Esophagus squamous epithelium (tissue), 5 donors: ENCODE measurements at regions not wholly inside any gene's neighbourhood (a gene's known extent, or its start where the extent isn't known, plus 50 kb on each side); places are given as distances from the start of the nearest gene placed in this dataset.

ENCODE experiments used
- DNase-seq: peaks from one replicate; lab custom pipeline; 2025; lab: John Stamatoyannopoulos, UW
- H3K27ac ChIP-seq, 4 donors: fragments of 200-600 bp; sonication (generic); one replicate each; pipeline ENCODE4 v1.5.1; 2016 to 2019; ENCODE audit warnings: mild to moderate bottlenecking in 1 of 4
- H3K27me3 ChIP-seq, 4 donors: fragments of 200-600 bp; sonication (generic); 1 replicate in 3 of 4; 2 replicates in 1 of 4; pipeline versions ENCODE4 v1.5.1 to v1.6.0; 2017 to 2021; ENCODE audit warnings: antibody characterized with exemption in 1 of 4
- H3K36me3 ChIP-seq, 3 donors: fragments of 200-600 bp; sonication (generic); one replicate each; pipeline ENCODE4 v1.5.1; 2016 to 2019
- H3K4me1 ChIP-seq, 3 donors: fragments of 200-600 bp; sonication (generic); one replicate each; pipeline ENCODE4 v1.5.1; 2017 to 2019
- H3K4me3 ChIP-seq, 4 donors: fragments of 200-600 bp; sonication (generic); 1 replicate in 3 of 4; 2 replicates in 1 of 4; pipeline ENCODE4 v1.5.1; 2016 to 2019; ENCODE audit warnings: mild to moderate bottlenecking in 2 of 4, moderate library complexity in 1 of 4
- H3K9me3 ChIP-seq, 3 donors: fragments of 200-600 bp; sonication (generic); one replicate each; pipeline ENCODE4 v1.5.1; 2016 to 2019
- POLR2A ChIP-seq, 4 donors: fragments of 450-650 bp; IDR thresholded peaks; one replicate each; pipeline ENCODE4 v1.6.1; 2017; ENCODE audit warnings: antibody characterized with exemption in 4 of 4, mild to moderate bottlenecking in 4 of 4, moderate library complexity in 3 of 4
- WGBS, 2 donors: methylation state at CpG; one replicate each; pipeline ENCODE4 v1.1.5; 2018; 5-methylcytosine and 5-hydroxymethylcytosine counted together
- intact Hi-C: fragments of 100-400 bp; cut with DNase I; formaldehyde crosslinking; loops from one replicate; pipeline ENCODE4 v1.15.0; 2022
- TF ChIP-seq, protein P1 (sequence below), 6 experiments: fragments of 450-650 bp in 4 of 6; fragments of 200-600 bp in 2 of 6; sonication (generic) in 2 of 6; IDR thresholded peaks; one replicate each; pipeline ENCODE4 v1.5.1; 2016 to 2019; ENCODE audit warnings: antibody characterized with exemption in 6 of 6, mild to moderate bottlenecking in 4 of 6, moderate library complexity in 4 of 6
- donor health status: DM: yes; HTN: yes; CAD: no.

DNA sequence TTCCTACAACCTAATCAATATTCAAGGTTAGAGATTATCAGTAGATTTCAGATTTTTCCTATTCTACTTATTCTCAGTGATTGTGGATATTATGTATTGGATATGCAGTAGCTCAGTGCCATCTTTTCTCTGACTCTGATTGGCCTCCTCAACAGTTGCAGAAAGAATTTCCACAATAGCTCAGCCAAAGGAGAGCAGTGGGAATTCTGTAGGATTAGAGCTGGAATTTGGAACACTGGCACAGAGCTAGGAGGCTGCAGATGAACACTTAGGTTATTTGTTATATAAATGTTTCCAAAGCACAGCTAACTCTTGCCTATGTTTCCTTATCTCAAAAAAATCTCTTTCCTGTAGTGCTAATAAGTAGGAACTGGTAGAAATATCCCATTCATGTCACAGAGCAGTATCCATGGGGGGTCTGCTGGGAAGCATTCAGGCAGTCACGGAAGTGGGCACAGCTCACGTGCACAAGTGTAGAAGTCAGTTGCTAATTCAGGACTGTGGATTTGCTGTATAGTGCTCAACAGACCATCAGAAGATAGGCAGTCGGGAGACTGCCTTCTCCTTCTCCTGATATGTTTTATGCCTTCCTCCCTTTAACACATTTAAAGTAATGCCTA lies 116.2 kb upstream of the TMEM260 start:
- Histone ChIP-seq H3K4me3 (no peak overlapping the region), H3K27ac (no peak overlapping the region), H3K36me3 (no peaks in the 10 kb centered on the region), H3K27me3 (no peaks in the 10 kb centered on the region), H3K9me3 (no peaks in the 10 kb centered on the region), H3K4me1 (no peaks in the 10 kb centered on the region)
- DNase-seq, result no peak
- WGBS, 2 donors, result 68 to 79% methylated on average over 3 of the region's 3 CpGs
- TF ChIP-seq POLR2A (IDR thresholded peaks at IDR 0.05), result no peak
- TF ChIP-seq, protein P1, sequence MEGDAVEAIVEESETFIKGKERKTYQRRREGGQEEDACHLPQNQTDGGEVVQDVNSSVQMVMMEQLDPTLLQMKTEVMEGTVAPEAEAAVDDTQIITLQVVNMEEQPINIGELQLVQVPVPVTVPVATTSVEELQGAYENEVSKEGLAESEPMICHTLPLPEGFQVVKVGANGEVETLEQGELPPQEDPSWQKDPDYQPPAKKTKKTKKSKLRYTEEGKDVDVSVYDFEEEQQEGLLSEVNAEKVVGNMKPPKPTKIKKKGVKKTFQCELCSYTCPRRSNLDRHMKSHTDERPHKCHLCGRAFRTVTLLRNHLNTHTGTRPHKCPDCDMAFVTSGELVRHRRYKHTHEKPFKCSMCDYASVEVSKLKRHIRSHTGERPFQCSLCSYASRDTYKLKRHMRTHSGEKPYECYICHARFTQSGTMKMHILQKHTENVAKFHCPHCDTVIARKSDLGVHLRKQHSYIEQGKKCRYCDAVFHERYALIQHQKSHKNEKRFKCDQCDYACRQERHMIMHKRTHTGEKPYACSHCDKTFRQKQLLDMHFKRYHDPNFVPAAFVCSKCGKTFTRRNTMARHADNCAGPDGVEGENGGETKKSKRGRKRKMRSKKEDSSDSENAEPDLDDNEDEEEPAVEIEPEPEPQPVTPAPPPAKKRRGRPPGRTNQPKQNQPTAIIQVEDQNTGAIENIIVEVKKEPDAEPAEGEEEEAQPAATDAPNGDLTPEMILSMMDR (IDR thresholded peaks at IDR 0.05), result no peak
- intact Hi-C loops, result no loop called here

DNA sequence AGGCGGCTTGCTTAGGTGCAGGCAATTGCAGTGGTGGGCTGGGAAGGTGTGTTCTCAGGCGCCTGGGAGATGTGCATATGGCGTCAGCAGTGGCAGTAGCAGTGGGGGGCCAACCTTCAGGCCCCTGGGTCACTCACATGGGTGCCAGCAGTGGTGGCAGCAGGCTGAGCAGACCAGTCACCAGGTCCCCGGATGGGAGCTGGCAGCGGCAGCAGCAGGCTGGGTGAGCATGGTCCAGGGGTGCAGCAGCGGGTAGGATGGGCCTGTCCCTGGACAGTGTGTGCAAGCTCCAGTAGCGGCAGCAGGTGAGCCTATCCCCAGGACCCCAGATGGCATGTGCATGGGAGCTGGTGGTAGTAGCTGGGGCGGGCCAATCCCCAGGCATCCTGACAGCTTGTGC lies 108.5 kb upstream of the TMEM260 start:
- intact Hi-C loops, result loop anchor here (10.0 kb wide), 2 partner anchors 766 to 1026 kb away; partner anchors contain the start of gene TBPL2
- 76 to 94% methylated on average over 3 to 4 of the region's 8 CpGs for WGBS, 2 donors

DNA sequence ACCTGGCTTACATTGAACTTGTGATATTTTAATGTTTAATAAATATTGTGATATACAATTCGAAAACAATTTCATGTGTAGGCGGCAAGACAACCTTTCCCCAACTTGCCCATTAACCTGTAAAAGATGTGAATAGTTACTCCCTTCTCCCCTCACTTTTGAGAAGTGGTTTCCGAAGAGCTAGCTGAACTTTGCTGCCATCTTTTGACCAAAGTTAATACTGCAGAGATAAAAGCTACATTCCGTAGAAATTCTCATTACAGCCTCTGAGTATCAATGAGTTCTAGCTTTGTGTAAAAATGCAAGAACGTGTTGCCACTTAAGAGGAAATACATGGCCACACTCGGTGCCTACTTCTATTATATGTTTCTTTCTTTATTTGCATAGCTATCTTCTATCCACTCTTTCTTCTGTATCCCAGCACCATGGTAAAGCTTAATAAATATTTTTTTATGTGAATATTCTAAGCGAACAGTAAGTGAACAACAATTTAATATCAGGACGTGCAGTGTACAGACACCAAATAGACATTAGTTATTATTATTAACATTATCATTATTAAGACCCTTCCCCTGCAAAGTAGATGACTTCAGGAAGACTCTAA lies 105.1 kb upstream of the TMEM260 start:
- Histone ChIP-seq H3K4me3 (no peak overlapping the region), H3K27me3 (no peaks in the 10 kb centered on the region), H3K36me3 (no peaks in the 10 kb centered on the region), H3K4me1 (no peaks in the 10 kb centered on the region), H3K27ac (no peak overlapping the region), H3K9me3 (no peaks in the 10 kb centered on the region)
- intact Hi-C loops, result loop anchor here (10.0 kb wide), 2 partner anchors 770 to 1030 kb away; partner anchors contain the start of gene TBPL2
- no peak for DNase-seq
- TF ChIP-seq, protein P1 (IDR thresholded peaks at IDR 0.05), result peak; percentile 47 to 85 (median 69)
- TF ChIP-seq POLR2A (IDR thresholded peaks at IDR 0.05), result no peak
- WGBS, 2 donors, result 15% methylated on average over 8 of the region's 8 CpGs

More for the DNA sequence above, 108.5 kb upstream of the TMEM260 start:
- no peaks in the 10 kb centered on the region for H3K4me1 ChIP-seq
- H3K4me3 ChIP-seq, result no peak overlapping the region
- no peak overlapping the region for H3K27ac ChIP-seq
- no peaks in the 10 kb centered on the region for H3K9me3 ChIP-seq
- H3K27me3 ChIP-seq, result no peaks in the 10 kb centered on the region
- no peaks in the 10 kb centered on the region for H3K36me3 ChIP-seq
- DNase-seq, result no peak
- TF ChIP-seq, protein P1 (IDR thresholded peaks at IDR 0.05), result no peak
- TF ChIP-seq POLR2A (IDR thresholded peaks at IDR 0.05), result no peak

DNA sequence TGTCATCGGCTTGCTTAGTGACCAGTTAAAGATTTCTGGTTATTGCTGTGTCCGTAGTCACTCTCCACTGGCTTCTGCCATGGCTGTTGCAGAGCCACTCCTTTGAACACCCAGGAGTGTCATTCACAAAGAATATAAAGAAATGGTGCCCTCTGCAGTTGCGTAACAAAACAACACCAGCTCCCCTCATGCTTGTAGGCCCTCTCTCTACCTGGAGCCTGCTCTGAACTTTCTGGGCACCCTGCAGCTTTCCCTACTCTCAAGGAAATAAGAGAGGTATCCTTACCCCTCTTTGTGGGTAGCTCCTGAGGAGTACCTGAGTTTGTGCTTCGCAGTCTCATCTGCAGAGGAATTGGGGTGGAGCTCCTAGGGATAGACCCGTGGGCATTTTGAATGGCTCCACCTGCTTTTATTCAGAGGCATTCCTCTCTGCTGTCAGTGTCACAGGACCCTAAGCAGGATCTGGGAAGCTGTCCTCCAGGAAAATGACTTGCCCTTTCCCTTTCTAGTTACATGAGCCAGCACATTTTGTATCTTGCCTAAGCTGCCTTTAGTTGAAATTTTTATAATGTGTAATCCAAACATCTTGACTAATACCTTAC lies 97.2 kb upstream of the TMEM260 start:
- Histone ChIP-seq H3K4me1 (no peaks in the 10 kb centered on the region), H3K27me3 (no peaks in the 10 kb centered on the region), H3K36me3 (no peaks in the 10 kb centered on the region), H3K27ac (no peak overlapping the region), H3K9me3 (no peaks in the 10 kb centered on the region), H3K4me3 (no peak overlapping the region)
- no peak for DNase-seq
- TF ChIP-seq, protein P1 (IDR thresholded peaks at IDR 0.05), result peak in 1 of 6 experiments; percentile 18
- no peak for TF ChIP-seq POLR2A (IDR thresholded peaks at IDR 0.05)
- intact Hi-C loops, result no loop called here
- 59 to 76% methylated on average over 4 to 5 of the region's 5 CpGs for WGBS, 2 donors

DNA sequence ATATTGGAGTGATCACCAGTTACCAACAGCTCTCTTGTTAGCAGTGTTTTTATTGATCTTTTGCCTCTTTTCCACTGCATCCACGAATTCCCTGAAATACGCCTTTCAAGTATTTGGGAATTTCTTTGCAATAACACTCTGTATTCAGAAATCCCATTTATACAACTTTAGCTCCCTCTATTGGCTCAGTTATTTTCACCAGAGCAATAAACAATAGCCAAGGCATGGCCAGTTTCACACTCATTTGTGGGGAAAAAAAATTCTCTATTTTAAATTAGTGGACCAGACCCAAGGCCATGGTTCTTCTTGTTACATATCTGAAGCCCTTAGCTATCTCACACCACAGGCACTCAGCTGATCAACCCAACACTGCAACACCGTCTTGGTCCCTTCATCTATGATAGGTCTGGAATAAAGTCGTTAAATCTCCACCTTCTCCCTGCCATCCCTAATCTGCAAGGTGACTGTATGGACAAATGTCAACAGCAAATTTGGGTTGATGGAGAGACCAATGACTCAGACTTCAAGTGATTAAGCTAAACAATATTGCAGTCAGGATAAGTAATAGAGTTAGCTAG lies 92.4 kb upstream of the TMEM260 start:
- H3K27me3 ChIP-seq, result peaks cover 0 to 5% (median 0%) of the 10 kb centered on the region in 4 donors
- no peak overlapping the region for H3K27ac ChIP-seq
- WGBS, 2 donors, result 55 to 63% methylated on average over 4 of the region's 4 CpGs
- H3K4me1 ChIP-seq, result peaks cover 0 to 5% (median 0%) of the 10 kb centered on the region in 3 donors
- intact Hi-C loops, result no loop called here
- H3K9me3 ChIP-seq, result no peaks in the 10 kb centered on the region
- no peak overlapping the region for H3K4me3 ChIP-seq
- no peak for DNase-seq
- TF ChIP-seq, protein P1 (IDR thresholded peaks at IDR 0.05), result peak in 3 of 6 experiments; percentile 14 to 43 (median 21)
- no peak for TF ChIP-seq POLR2A (IDR thresholded peaks at IDR 0.05)
- no peaks in the 10 kb centered on the region for H3K36me3 ChIP-seq
